WI38 (cell line): ENCODE measurements at regions not wholly inside any gene's neighbourhood (a gene's known extent, or its start where the extent isn't known, plus 50 kb on each side); places are given as distances from the start of the nearest gene placed in this dataset.
"Not testable (repeated sequence)": the region's sequence is repeated elsewhere in the genome, so short reads cannot be mapped to it uniquely, and the experiment has no call there.

Source experiments
- H3K4me3 ChIP-seq: 2 replicates; pipeline ENCODE4 v1.5.1; 2011; ENCODE audit warnings: low read depth, mild to moderate bottlenecking, control low read depth, low read length
- CTCF ChIP-seq: IDR thresholded peaks from 2 replicates; pipeline ENCODE4 v1.5.1; 2012; ENCODE audit warnings: low read depth, mild to moderate bottlenecking, control low read depth, low read length

- TF ChIP-seq CTCF, result no peak
- no peak overlapping the region for H3K4me3 ChIP-seq
Observed at GRCh38 chr17:77834170-77835115, 124.1 kb upstream of the TNRC6C start.

- H3K4me3 ChIP-seq, result no peak overlapping the region
- TF ChIP-seq CTCF, result no peak
Observed at GRCh38 chr17:77836557-77837041, 121.9 kb upstream of the TNRC6C start.

GRCh38 chr17:77837072-77837471 is 121.4 kb upstream of the TNRC6C start:
- H3K4me3 ChIP-seq, result not testable (repeated sequence)

- no peak for TF ChIP-seq CTCF
- H3K4me3 ChIP-seq, result no peak overlapping the region
Observed at GRCh38 chr17:77837917-77838316, 120.6 kb upstream of the TNRC6C start.

- no peak for TF ChIP-seq CTCF
- H3K4me3 ChIP-seq, result no peak overlapping the region
Observed at GRCh38 chr17:77838748-77839697, 119.5 kb upstream of the TNRC6C start.

GRCh38 chr17:77839698-77840512 is 118.6 kb upstream of the TNRC6C start:
- TF ChIP-seq CTCF, result no peak
- H3K4me3 ChIP-seq, result no peak overlapping the region
